ENCODE measurements at regions not wholly inside any gene's neighbourhood (a gene's known extent, or its start where the extent isn't known, plus 50 kb on each side); places are given as distances from the start of the nearest gene placed in this dataset.

- Histone ChIP-seq H3K27ac (no peak overlapping the region), H3K4me3 (no peak overlapping the region)
Measured at GRCh38 chr12:24725616-24726015, 223.3 kb downstream of the BCAT1 start.

- Histone ChIP-seq H3K27ac (no peak overlapping the region), H3K4me3 (no peak overlapping the region)
Measured at GRCh38 chr12:24724814-24725213, 224.1 kb downstream of the BCAT1 start.

- no peak overlapping the region for H3K27ac ChIP-seq
- no peak overlapping the region for H3K4me3 ChIP-seq
Measured at GRCh38 chr12:24723759-24724158, 225.1 kb downstream of the BCAT1 start.

GRCh38 chr12:24721191-24721590, 227.7 kb downstream of the BCAT1 start:
- Histone ChIP-seq H3K27ac (no peak overlapping the region), H3K4me3 (no peak overlapping the region)

GRCh38 chr12:24719293-24719721, 229.6 kb downstream of the BCAT1 start:
- no peak overlapping the region for H3K27ac ChIP-seq
- no peak overlapping the region for H3K4me3 ChIP-seq

- Histone ChIP-seq H3K4me3 (no peak overlapping the region), H3K27ac (no peak overlapping the region)
Measured at GRCh38 chr12:24718617-24719016, 230.3 kb downstream of the BCAT1 start.

- no peak overlapping the region for H3K27ac ChIP-seq
- no peak overlapping the region for H3K4me3 ChIP-seq
Measured at GRCh38 chr12:24714237-24714636, 234.7 kb downstream of the BCAT1 start.

- H3K4me3 ChIP-seq: no peak overlapping the region
- no peak overlapping the region for H3K27ac ChIP-seq
Measured at GRCh38 chr12:24711056-24712008, 237.6 kb downstream of the BCAT1 start.

GRCh38 chr12:24709216-24709615, 239.7 kb downstream of the BCAT1 start:
- Histone ChIP-seq H3K4me3 (no peak overlapping the region), H3K27ac (no peak overlapping the region)

GRCh38 chr12:24708718-24709117, 240.2 kb downstream of the BCAT1 start:
- Histone ChIP-seq H3K4me3 (no peak overlapping the region), H3K27ac (no peak overlapping the region)

- H3K27ac ChIP-seq: no peak overlapping the region
- H3K4me3 ChIP-seq: no peak overlapping the region
Measured at GRCh38 chr12:24708043-24708442, 240.9 kb downstream of the BCAT1 start.

GRCh38 chr12:24707334-24707733, 241.6 kb downstream of the BCAT1 start:
- Histone ChIP-seq H3K27ac (no peak overlapping the region), H3K4me3 (no peak overlapping the region)

- H3K27ac ChIP-seq: no peak overlapping the region
- no peak overlapping the region for H3K4me3 ChIP-seq
Measured at GRCh38 chr12:24705741-24706358, 243.1 kb downstream of the BCAT1 start.

- Histone ChIP-seq H3K4me3 (no peak overlapping the region), H3K27ac (no peak overlapping the region)
Measured at GRCh38 chr12:24705216-24705615, 243.7 kb downstream of the BCAT1 start.

- H3K27ac ChIP-seq: no peak overlapping the region
- no peak overlapping the region for H3K4me3 ChIP-seq
Measured at GRCh38 chr12:24701343-24701742, 247.6 kb downstream of the BCAT1 start.

- H3K27ac ChIP-seq: no peak overlapping the region
- no peak overlapping the region for H3K4me3 ChIP-seq
Measured at GRCh38 chr12:24698972-24699371, 249.9 kb downstream of the BCAT1 start.

- H3K27ac ChIP-seq: no peak overlapping the region
Measured at GRCh38 chr12:24697769-24698168, 251.1 kb downstream of the BCAT1 start.

GRCh38 chr12:24697295-24697694, 251.6 kb downstream of the BCAT1 start:
- Histone ChIP-seq H3K4me3 (no peak overlapping the region), H3K27ac (no peak overlapping the region)

More at GRCh38 chr12:24697769-24698168, 251.1 kb downstream of the BCAT1 start:
- no peak overlapping the region for H3K4me3 ChIP-seq

GRCh38 chr12:24696800-24697199, 252.1 kb downstream of the BCAT1 start:
- Histone ChIP-seq H3K4me3 (no peak overlapping the region), H3K27ac (no peak overlapping the region)

- H3K4me3 ChIP-seq: no peak overlapping the region
- H3K27ac ChIP-seq: no peak overlapping the region
Measured at GRCh38 chr12:24695657-24696329, 253.1 kb downstream of the BCAT1 start.

- H3K4me3 ChIP-seq: no peak overlapping the region
Measured at GRCh38 chr12:24695103-24695502, 253.8 kb downstream of the BCAT1 start.

More at GRCh38 chr12:24695103-24695502, 253.8 kb downstream of the BCAT1 start:
- H3K27ac ChIP-seq: no peak overlapping the region

All from skin epidermis (tissue), 12 donors.